ENCODE measurements at regions not wholly inside any gene's neighbourhood (a gene's known extent, or its start where the extent isn't known, plus 50 kb on each side); places are given as distances from the start of the nearest gene placed in this dataset.
A peak's percentile ranks its signal among the peaks of the same experiment; 100 is the strongest.

DNA sequence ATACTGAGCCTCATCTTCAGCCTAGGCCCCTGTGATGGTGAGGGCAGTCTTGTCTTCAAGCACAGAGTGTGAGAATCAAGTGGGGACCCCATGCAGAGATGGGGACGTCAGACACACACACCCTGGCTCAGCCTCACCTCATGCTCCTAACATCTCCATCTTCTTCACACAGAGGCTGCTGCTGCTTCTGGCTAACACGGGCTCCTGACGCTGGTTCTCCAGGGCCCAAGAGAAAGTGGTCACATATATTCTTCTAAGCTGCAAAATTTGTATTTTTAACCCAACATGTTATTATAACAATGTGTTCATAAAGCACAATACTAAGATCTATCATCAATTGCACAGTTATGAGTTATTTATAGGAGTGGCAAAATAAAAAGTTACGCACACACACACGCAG is 101.2 kb downstream of the VPREB1 start:
- DNase-seq, result no peak

DNA sequence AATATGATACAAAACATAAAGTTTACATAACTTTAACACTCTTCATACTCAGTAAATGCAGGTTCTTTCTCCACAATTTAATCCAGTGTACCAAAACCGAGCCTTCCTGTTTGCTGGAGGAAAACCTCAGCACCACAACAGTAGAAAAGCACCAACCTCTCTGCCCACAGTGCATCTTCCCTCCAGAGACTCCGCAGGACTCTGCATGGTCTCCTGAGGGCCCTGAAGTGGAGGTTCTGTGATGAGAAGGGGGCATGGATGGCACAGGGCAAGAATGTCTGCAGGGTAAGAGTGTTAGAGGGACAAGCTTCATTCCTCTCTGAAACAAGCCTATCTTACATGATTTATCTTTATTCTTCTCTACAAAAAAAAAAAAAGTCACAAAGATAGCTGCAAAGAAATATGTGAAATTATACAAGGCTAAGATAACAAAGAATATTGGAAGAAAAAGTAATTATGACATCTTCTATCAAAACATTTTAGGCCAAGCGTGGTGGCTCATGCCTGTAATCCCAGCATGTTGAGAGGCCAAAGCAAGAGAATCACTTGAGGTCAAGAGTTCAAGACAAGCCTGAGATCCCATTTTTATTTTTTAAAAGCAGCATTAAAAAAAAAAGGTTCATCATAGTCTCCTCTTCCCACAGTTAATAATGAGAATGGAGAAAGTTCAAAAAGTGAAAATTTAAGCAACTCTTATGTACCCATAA is 102.0 kb downstream of the VPREB1 start:
- DNase-seq, result no peak

DNA sequence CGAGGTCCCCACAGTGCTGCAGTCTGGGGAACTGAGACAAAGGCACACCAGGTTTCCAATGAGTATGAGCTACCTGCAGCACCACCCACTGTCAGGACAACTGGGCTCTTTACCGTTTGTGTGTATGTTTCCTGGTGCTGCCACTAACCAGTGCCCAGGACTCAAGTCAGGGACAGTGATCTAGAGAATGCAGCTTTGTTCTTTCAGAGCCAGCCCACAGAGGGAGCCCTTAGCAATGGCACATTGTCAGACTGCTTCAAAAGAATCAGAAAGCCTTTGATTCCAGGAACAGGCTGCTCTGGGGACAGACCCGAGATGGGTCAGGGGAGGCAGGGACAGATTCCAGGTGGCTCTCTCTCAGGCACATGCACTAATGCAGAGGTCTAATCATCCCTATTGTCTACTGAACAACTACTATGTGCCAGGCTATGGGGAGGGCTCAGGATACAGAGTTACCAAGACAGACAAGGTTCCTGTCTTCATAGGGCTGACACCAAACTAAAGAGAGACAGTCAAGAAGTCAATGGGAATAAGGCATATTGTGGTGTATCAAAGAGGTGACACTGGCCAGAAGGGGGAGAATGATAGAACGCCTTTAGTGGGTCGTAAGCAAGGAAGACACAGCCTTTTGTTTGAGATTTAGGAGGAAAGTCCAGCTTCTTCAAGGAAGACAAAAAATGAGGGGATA is 103.7 kb downstream of the VPREB1 start:
- peak in 30 of 51 donors; percentile 11 to 80 (median 49) for DNase-seq

- no peak for DNase-seq
These were observed 104.3 kb downstream of the VPREB1 start for GRCh38 chr22:22348815-22349454.

- DNase-seq, result no peak
These were observed 104.9 kb downstream of the VPREB1 start for GRCh38 chr22:22349455-22349836.

- DNase-seq, result no peak
These were observed 106.8 kb downstream of the VPREB1 start for GRCh38 chr22:22351366-22351765.

DNA sequence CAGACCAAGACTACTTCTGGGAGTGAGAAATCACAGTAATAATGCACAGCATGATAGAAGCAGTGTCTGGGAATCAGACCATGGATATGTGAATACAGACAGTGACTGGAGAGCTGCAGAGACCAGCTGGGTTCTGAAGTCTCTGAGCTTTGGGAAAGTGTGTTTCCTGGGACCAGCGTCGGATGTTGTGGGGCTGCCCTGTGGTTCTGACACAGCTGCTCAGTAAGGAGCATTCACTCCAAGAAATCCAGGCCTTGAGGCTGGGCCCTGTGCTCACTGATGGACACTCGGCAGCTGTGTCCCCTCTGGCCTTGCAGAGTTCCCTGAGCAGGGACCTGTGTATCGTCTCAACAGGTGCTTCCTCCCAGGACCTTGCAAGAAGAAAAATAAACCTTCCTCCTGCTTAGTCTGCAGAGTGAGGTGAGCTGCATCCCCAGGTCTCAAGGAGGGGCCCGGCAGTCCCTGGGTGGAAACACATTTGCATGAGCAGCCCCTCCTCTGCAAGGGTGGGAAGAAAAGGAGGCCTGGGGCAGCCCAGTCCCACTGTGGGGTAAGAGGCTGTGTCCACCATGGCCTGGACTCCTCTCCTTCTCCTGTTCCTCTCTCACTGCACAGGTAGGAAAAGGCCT is 107.9 kb downstream of the VPREB1 start:
- DNase-seq, result no peak

DNA sequence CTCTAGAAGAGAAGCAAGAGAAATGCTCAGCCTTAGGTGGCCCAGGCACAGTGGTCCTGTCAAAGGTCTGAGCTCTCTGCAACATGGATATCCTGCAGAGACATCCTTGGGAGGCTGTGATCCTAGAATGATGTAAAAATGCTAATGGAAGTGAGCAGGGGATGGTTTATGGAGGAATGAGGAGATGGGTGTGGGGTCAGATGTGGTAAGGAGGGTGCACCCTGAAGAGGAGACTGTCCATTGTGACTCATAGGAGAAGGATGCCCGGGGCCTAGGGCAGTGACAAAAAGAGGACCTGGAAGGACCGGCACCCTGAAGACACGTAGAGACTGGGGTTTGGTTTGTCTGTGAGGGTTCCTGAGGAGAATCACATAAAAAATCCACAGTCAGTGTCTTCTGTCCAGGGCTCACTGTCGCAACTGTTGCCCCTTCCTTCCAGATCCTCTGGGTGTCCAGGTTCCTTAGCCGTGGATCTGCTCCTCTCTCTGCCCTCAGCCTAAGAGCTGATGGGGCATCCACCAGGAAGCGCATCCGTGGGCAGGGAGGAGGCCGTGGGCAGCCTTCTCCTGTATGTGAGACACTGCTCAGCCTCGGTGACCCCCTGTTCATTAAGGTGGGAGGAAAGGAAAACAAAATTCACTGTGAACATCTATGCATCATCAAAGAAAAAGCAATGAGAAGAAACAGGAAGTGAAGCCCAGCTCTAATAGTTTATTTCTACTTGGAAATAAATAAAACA is 110.7 kb downstream of the VPREB1 start:
- no peak for DNase-seq

DNA sequence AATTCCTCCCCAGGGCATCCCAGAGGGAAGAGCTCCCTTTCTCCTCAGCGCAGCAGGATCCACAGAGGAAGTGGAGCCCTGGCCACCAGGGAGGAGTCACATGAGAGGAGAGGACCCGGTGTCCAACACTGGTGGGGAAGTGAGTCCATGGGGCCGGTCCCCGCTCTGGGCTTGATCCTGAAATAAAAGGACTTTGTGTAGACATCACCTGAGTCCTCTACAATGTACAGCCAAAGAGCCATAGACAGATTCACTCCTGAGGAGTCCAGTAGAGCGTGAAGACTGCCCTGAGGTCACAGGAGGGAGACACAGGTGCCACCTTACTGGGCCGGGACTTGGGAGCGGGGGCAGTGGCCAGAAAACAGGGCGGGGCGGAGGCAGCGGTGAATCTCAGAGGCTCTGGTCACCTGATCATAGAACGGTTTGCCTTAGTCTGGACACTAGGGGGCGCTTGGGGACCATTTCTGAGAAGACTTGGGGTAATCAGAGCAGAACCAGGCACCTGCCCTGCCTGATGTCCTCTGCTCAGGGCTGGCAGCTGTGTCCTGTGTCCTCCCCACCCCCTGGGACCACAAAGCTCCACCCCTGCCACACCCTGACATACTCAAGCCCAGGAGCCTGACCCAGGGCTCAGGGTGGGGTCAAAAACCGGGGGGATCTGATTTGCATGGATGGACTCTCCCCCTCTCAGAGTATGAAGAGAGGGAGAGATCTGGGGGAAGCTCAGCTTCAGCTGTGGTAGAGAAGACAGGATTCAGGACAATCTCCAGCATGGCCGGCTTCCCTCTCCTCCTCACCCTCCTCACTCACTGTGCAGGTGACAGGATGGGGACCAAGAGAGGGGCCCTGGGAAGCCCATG is 112.7 kb downstream of the VPREB1 start:
- peak in 42 of 51 donors; percentile 18 to 85 (median 62) for DNase-seq

DNA sequence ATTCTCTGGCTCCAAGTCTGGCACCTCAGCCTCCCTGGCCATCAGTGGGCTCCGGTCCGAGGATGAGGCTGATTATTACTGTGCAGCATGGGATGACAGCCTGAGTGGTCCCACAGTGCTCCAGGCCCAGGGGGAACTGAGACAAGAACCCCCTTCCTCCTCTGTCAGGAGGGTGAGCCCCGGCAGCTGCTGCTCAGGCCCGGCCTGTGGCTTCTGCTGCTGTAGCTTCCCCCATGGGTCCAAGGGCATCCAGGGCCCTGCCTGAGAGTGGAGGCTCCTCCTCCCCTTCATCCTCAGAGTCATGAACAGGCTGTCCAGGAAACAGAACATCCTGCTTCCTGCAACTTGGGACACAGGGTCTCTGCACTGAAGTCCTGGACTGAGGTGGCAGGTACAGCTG is 113.6 kb downstream of the VPREB1 start:
- DNase-seq, result no peak

GRCh38 chr22:22358686-22359085 is 114.1 kb downstream of the VPREB1 start:
- no peak for DNase-seq

- DNase-seq, result no peak
These were observed 114.9 kb downstream of the VPREB1 start for GRCh38 chr22:22359465-22359864.

DNA sequence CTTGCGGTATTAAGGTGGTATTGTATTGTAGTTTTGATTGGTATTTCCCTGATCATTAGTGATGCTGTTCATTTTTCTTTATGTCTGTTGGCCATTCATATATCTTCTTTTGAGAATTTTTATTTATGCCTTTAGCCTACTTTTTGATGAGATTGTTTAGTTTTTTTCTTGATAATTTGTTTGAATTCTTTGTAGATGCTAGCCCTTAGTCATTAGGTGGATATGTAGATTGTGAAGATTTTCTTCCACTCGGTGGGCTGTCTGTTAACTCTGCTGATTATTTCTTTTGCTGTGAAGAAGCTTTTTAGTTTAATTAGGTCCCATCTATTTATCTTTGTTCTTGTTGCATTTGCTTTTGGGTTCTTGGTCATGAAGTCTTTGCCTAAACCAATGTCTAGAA is 115.4 kb downstream of the VPREB1 start:
- no peak for DNase-seq

DNA sequence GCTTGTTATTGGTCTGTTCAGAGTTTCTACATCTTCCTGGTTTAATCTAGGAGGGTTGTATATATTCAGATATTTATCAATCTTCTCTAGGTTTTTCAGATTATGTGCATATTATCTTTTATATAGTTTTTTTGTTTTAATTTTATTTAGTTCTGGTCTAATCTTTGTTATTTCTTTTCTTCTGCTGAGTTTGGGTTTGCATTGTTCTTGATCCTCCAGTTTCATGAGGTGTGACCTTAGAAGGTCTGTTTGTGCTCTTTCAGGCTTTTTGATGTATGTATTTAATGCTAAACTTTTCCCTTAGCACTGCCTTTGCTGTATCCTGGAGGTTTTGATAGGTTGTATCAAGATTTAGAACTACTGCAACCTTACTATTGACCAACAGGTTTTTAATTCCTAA is 117.7 kb downstream of the VPREB1 start:
- DNase-seq, result no peak

DNA sequence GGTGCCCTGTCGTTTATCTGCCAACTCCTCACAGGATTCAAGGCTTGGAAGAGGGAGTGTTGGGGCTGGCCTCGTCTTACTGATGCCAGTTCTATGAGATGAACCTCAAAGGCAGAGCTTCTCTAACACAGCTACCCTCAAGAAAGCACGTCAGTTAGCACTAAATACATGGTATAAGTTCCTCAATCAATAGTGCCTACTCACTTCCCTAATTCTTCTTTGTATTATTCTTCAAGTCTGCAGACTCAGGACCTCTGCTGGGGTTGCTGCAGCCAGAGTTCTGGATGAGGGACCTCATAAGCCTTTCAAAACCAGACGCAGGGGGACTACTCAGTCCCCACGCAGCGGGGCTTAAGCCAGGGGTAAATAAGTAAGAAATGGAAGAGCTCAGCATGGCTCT is 118.3 kb downstream of the VPREB1 start:
- no peak for DNase-seq

GRCh38 chr22:22364207-22364606 is 119.6 kb downstream of the VPREB1 start:
- DNase-seq, result no peak

DNA sequence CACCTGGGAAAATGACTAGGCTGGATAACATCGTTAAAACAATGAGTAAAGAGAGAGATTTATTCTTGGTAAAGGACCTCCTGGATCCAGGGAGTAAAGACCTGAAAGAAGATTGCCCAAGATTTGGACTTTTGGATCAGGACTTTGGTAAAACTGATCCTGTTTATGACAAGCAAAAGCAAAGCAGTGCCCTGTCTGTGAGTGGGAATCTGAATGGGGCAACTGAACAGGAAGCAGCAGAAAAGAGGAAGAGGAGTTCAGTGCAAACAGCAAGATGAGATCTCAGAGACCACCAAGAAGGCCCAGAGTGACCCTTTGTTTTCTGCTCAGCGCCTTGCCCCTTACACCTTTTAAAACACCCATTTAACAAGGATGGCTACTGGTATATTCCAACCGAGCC is 122.0 kb downstream of the VPREB1 start:
- DNase-seq, result no peak

GRCh38 chr22:22368516-22368915 is 123.9 kb downstream of the VPREB1 start:
- DNase-seq, result peak in 12 of 51 donors; percentile 3 to 43 (median 16)

DNA sequence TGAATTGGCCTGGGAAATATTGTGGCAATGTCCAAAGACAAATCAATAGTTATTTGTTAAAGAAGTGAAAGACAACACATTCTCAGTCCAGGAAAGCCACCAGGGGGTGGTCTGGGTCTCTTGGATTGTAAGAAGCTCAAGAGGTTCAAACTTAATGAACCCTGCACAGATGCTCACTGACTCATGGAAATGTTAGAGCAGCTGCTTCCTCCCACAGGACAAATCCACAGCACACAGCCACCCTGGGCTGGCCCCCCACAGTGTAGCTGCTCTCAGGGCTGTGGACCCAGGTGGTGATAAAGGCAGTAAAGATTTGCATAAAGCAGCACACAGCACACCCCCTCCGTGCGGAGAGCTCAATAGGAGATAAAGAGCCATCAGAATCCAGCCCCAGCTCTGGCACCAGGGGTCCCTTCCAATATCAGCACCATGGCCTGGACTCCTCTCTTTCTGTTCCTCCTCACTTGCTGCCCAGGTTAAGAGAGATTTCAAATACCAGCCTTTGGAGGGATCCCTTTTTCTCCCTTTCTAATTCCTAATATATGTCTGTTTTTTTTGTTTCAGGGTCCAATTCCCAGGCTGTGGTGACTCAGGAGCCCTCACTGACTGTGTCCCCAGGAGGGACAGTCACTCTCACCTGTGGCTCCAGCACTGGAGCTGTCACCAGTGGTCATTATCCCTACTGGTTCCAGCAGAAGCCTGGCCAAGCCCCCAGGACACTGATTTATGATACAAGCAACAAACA is 124.8 kb downstream of the VPREB1 start:
- peak in 1 of 51 donors; percentile 28 for DNase-seq

- peak in 8 of 51 donors; percentile 6 to 27 (median 12) for DNase-seq
These were observed 125.3 kb downstream of the VPREB1 start for GRCh38 chr22:22369964-22370270.

Measured in hypothalamus (tissue), 51 donors.